ENCODE measurements at regions not wholly inside any gene's neighbourhood (a gene's known extent, or its start where the extent isn't known, plus 50 kb on each side); places are given as distances from the start of the nearest gene placed in this dataset.

DNA sequence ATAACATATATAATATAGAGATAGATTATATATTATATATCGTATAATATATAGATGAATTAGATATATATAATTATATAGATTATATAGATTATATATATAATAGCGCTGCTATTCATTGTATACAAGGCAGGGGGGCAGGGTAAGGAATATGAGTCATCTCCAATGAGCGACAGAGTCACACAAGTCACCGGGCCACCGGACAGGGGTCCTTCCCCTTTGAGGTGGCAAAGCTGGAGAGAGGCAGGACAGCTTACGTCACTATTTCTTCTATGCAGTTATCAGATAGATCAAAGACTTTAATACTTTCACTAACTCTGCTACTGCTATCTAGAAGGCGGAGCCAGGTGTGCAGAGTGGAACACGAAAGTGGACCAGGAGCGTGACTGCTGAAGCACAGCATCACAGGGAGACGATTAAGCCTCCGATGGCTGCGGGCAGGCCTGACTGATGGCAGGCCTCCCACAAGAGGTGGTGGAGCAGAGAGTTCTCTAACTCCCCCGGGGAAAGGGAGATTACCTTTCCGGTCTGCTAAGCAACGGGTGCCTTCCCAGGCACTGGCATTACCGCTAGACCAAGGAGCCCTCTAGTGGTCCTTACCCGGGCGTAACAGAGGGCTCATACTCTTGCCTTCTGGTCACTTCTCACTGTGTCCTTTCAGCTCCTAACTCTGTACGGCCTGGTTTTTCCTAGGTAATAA, 2154.7 kb downstream of the MRPL39 start:
- ATAC-seq: no peak
- Histone ChIP-seq H3K9me3 (no peaks in the 10 kb centered on the region), H3K36me3 (no peaks in the 10 kb centered on the region), H3K27ac (no peak overlapping the region), H3K4me3 (no peak overlapping the region), H3K27me3 (ENCODE audit: low read depth) (no peaks in the 10 kb centered on the region), H3K4me1 (no peaks in the 10 kb centered on the region)
- TF ChIP-seq, protein P1, sequence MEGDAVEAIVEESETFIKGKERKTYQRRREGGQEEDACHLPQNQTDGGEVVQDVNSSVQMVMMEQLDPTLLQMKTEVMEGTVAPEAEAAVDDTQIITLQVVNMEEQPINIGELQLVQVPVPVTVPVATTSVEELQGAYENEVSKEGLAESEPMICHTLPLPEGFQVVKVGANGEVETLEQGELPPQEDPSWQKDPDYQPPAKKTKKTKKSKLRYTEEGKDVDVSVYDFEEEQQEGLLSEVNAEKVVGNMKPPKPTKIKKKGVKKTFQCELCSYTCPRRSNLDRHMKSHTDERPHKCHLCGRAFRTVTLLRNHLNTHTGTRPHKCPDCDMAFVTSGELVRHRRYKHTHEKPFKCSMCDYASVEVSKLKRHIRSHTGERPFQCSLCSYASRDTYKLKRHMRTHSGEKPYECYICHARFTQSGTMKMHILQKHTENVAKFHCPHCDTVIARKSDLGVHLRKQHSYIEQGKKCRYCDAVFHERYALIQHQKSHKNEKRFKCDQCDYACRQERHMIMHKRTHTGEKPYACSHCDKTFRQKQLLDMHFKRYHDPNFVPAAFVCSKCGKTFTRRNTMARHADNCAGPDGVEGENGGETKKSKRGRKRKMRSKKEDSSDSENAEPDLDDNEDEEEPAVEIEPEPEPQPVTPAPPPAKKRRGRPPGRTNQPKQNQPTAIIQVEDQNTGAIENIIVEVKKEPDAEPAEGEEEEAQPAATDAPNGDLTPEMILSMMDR (IDR thresholded peaks at IDR 0.05): no peak
- no peak for DNase-seq
- intact Hi-C loops (cut with DNase I): no loop called here

DNA sequence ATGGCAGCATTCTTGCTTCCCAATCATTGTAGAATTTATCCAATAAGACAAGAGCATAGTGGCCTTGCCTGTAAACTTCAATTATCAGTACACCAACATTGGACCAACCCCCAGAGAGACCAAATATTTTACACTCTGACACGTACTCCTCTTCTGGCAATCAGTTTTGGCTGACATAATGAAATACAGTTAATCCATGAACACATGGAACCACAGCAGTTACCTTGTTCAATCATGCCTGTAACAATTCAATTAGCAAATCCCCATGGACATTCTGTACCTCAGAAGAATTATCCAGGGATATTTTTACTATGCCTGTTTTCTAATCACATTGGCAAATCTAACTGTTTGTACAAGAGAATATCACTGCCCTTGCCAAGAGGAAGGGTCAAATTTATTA, 2162.0 kb downstream of the MRPL39 start:
- no peak overlapping the region for H3K27ac ChIP-seq
- TF ChIP-seq, protein P1 (IDR thresholded peaks at IDR 0.05): no peak
- no peaks in the 10 kb centered on the region for H3K4me1 ChIP-seq
- DNase-seq (no peak), ATAC-seq (no peak)
- H3K36me3 ChIP-seq: no peaks in the 10 kb centered on the region
- no peaks in the 10 kb centered on the region for H3K9me3 ChIP-seq
- no peaks in the 10 kb centered on the region for H3K27me3 ChIP-seq (ENCODE audit: low read depth)
- intact Hi-C loops (cut with DNase I): no loop called here
- no peak overlapping the region for H3K4me3 ChIP-seq

- no peak for ATAC-seq
- DNase-seq: no peak
- H3K4me3 ChIP-seq: no peak overlapping the region
- H3K27me3 ChIP-seq (ENCODE audit: low read depth): no peaks in the 10 kb centered on the region
- no peaks in the 10 kb centered on the region for H3K4me1 ChIP-seq
- H3K36me3 ChIP-seq: no peaks in the 10 kb centered on the region
- intact Hi-C loops (cut with DNase I): no loop called here
- H3K9me3 ChIP-seq: no peaks in the 10 kb centered on the region
- H3K27ac ChIP-seq: no peak overlapping the region
- TF ChIP-seq, protein P1 (IDR thresholded peaks at IDR 0.05): no peak
Measured at GRCh38 chr21:23438081-23438480, 2169.2 kb downstream of the MRPL39 start.

DNA sequence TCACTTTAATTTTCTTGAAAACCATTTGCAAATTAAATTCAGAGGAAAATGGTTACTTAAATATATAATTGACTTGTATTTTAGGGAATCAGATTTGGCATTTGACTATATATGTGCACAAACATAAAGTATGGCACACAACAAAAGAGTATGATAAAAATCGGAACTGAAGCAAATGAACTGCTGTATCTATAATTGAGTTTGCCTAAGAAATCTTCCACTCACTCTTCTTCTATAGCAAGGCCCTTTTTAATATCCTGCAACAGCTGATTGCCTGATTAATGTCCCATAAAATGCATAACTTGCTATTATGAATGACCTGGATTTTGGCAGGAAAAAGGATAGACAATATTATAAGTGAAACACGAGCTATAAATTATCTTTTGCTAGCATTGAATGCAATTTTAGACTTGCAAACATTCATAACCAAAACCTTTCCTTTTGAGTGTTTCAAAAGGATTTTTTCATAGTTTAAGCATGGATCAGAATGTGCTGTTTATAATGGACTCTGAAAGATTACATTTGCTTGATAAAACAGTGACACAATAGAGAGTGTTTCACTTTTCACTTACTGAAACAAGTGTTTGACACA, 2204.3 kb downstream of the MRPL39 start:
- ATAC-seq: no peak
- TF ChIP-seq, protein P1 (IDR thresholded peaks at IDR 0.05): no peak
- Histone ChIP-seq H3K9me3 (no peaks in the 10 kb centered on the region), H3K36me3 (no peaks in the 10 kb centered on the region), H3K4me3 (no peak overlapping the region), H3K27ac (no peak overlapping the region), H3K27me3 (ENCODE audit: low read depth) (no peaks in the 10 kb centered on the region), H3K4me1 (no peaks in the 10 kb centered on the region)
- no peak for DNase-seq
- intact Hi-C loops (cut with DNase I): no loop called here

DNA sequence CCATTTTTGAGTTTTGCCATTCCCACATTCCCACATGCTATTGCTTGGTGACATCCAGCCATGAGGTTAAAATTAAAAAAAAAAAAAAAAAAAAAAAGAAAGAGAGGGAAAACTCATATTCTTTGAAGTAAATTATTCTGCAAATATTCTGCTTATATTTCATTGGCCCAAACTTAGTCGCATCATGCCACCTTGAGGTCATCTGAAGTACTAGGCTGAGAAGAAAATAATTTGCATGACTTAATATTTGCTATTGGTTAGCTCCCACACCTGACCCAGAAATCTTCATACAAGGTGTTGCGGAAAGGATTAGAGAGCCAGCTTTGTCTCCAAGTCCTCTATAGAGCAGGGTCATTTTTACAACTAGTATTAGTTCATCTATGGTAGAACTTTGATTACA, 2206.0 kb downstream of the MRPL39 start:
- TF ChIP-seq, protein P1 (IDR thresholded peaks at IDR 0.05): no peak
- no peak for ATAC-seq
- H3K27ac ChIP-seq: no peak overlapping the region
- no peak overlapping the region for H3K4me3 ChIP-seq
- no peaks in the 10 kb centered on the region for H3K9me3 ChIP-seq
- intact Hi-C loops (cut with DNase I): no loop called here
- H3K4me1 ChIP-seq: no peaks in the 10 kb centered on the region
- H3K36me3 ChIP-seq: no peaks in the 10 kb centered on the region
- DNase-seq: no peak
- no peaks in the 10 kb centered on the region for H3K27me3 ChIP-seq (ENCODE audit: low read depth)
